K562 (cell line): ENCODE measurements at regions not wholly inside any gene's neighbourhood (a gene's known extent, or its start where the extent isn't known, plus 50 kb on each side); places are given as distances from the start of the nearest gene placed in this dataset.

Experiments
- ATAC-seq: fragments of 200-7000 bp; cut with Tn5 transposase; 3 replicates; pipeline ENCODE4 v1.9.1; 2020; ENCODE audit warnings: moderate library complexity
- BruUV-seq: library from RNA; stranded (reverse); fragments of 400-500 nt; replicated peaks from 2 replicates; lab custom pipeline; 2021; lab: Mats Ljungman, UMichigan
- CTCF ChIA-PET: fragments of 300-600 bp; formaldehyde crosslinking; extraction: SDS; loops from one replicate; lab custom pipeline; 2021; ENCODE audit warnings: low intra/inter-chr PET ratio; lab: Yijun Ruan, JAX
- POLR2A ChIA-PET: fragments of 300-600, 350-650 bp; sonication (Branson Sonifier 250); formaldehyde crosslinking; extraction: SDS; loops from one replicate; lab custom pipeline; 2021; ENCODE audit warnings: antibody characterized with exemption, inconsistent platforms; lab: Yijun Ruan, JAX
- DNase-seq, 4 experiments: peaks; one replicate each; pipeline versions ENCODE4 v3.0.0 to v3.0.0-alpha.2; 2011 to 2018; ENCODE audit warnings: low spot score in 3 of 4, mixed read lengths in 3 of 4; ENCODE audit errors: extremely low read depth in 1 of 4
- FAIRE-seq: peaks from 2 replicates; lab custom pipeline; 2011; peaks lifted over from hg19 to GRCh38; lab: Jason Lieb, UNC
- H2AFZ ChIP-seq: 2 replicates; pipeline ENCODE4 v1.6.0; 2011; ENCODE audit warnings: low read depth, low read length, control low read depth, inconsistent platforms
- H3K27ac ChIP-seq: fragments of 200-600 bp; 3 replicates; pipeline ENCODE4 v1.8.0; 2011; ENCODE audit warnings: low read depth, mild to moderate bottlenecking, control low read depth, inconsistent platforms, low read length, moderate library complexity, mixed read lengths; ENCODE audit errors: extremely low read depth
- H3K27me3 ChIP-seq, 2 experiments: fragments of 300-600 bp in 1 of 2; 2 replicates in 1 of 2; 3 replicates in 1 of 2; pipeline versions ENCODE4 v1.6.0 to v1.8.0; 2011; ENCODE audit warnings: inconsistent platforms in 2 of 2, low read length in 2 of 2, mild to moderate bottlenecking in 1 of 2, mixed read lengths in 1 of 2, moderate library complexity in 1 of 2; ENCODE audit not compliant: control insufficient read depth in 2 of 2, insufficient read depth in 2 of 2
- H3K36me3 ChIP-seq: fragments of 300-600 bp; 3 replicates; pipeline ENCODE4 v1.8.0; 2011; ENCODE audit warnings: mild to moderate bottlenecking, low read length, inconsistent platforms; ENCODE audit not compliant: control insufficient read depth, insufficient read depth
- H3K4me1 ChIP-seq, 2 experiments: fragments of 200-600 bp in 1 of 2; replicated peaks in 1 of 2; 2 replicates in 1 of 2; 3 replicates in 1 of 2; pipeline versions ENCODE4 v1.5.1 to v1.8.0; 2011; ENCODE audit warnings: inconsistent platforms in 2 of 2, low read length in 2 of 2, mild to moderate bottlenecking in 1 of 2, mixed read lengths in 1 of 2, moderate library complexity in 1 of 2; ENCODE audit not compliant: control insufficient read depth in 2 of 2, insufficient read depth in 2 of 2
- H3K4me2 ChIP-seq: 2 replicates; pipeline ENCODE4 v1.6.1; 2011; ENCODE audit warnings: low read length, control low read depth, inconsistent platforms, mixed read lengths; ENCODE audit not compliant: insufficient read depth
- H3K4me3 ChIP-seq: fragments of 200-600 bp; sonication (generic), shearing (Covaris generic); 2 replicates; pipeline ENCODE4 v1.5.1; 2016; ENCODE audit warnings: control low read depth, inconsistent platforms
- H3K79me2 ChIP-seq: fragments of 200-600 bp; 3 replicates; pipeline ENCODE4 v1.8.0; 2011; ENCODE audit warnings: low read length, inconsistent platforms; ENCODE audit not compliant: control insufficient read depth, insufficient read depth
- H3K9ac ChIP-seq, 2 experiments: 2 replicates each; pipeline versions ENCODE4 v1.6.0 to v1.6.1; 2011; ENCODE audit warnings: low read depth in 2 of 2, low read length in 2 of 2, control low read depth in 1 of 2, inconsistent platforms in 1 of 2, mild to moderate bottlenecking in 1 of 2, mixed read lengths in 1 of 2; ENCODE audit not compliant: insufficient read depth in 1 of 2
- H3K9me1 ChIP-seq: one replicate; pipeline ENCODE4 v1.6.0; 2011; ENCODE audit warnings: inconsistent platforms, mild to moderate bottlenecking, low read length, moderate library complexity; ENCODE audit not compliant: control insufficient read depth, insufficient read depth
- H3K9me3 ChIP-seq: replicated peaks from 2 replicates; pipeline ENCODE4 v1.5.1; 2011; ENCODE audit warnings: low read depth, low read length, inconsistent platforms; ENCODE audit not compliant: control insufficient read depth, insufficient read depth
- H4K20me1 ChIP-seq: replicated peaks from 2 replicates; pipeline ENCODE4 v1.6.1; 2011; ENCODE audit warnings: low read length, inconsistent platforms, mixed read lengths; ENCODE audit not compliant: control insufficient read depth, insufficient read depth
- C11orf30 ChIP-seq: fragments of 450-650 bp; IDR thresholded peaks from 2 replicates; pipeline ENCODE4 v1.6.1; 2016; ENCODE audit warnings: low read depth, mild to moderate bottlenecking
- MAFG ChIP-seq: fragments of 450-650 bp; conservative IDR thresholded peaks from 2 replicates; pipeline ENCODE4 v1.6.1; 2016; ENCODE audit warnings: missing genetic modification characterization, missing compliant biosample characterization
- MAFK ChIP-seq: IDR thresholded peaks from 2 replicates; pipeline ENCODE4 v1.6.1; 2011; ENCODE audit warnings: low read length, improper control_type of control experiment
- PBX2 ChIP-seq, 2 experiments: IDR thresholded peaks in 1 of 2; conservative IDR thresholded peaks in 1 of 2; 2 replicates each; pipeline ENCODE4 v1.6.1; 2016; ENCODE audit warnings: low read depth in 2 of 2, mild to moderate bottlenecking in 1 of 2, missing compliant biosample characterization in 1 of 2, missing genetic modification characterization in 1 of 2, moderate library complexity in 1 of 2
- SETDB1 ChIP-seq: IDR thresholded peaks from one replicate; pipeline ENCODE4 v1.6.1; 2012; ENCODE audit warnings: low read length, control low read depth, inconsistent platforms
- ZBED1 ChIP-seq: IDR thresholded peaks from 2 replicates; pipeline ENCODE4 v1.6.1; 2014
- ZNF143 ChIP-seq: sonication (generic); formaldehyde crosslinking; IDR thresholded peaks from 2 replicates; pipeline ENCODE4 v1.9.0; 2022; ENCODE audit warnings: mild to moderate bottlenecking, missing genetic modification reagents
- ZNF316 ChIP-seq: fragments of 450-650 bp; IDR thresholded peaks from 2 replicates; pipeline ENCODE4 v1.6.1; 2016
- ZNF408 ChIP-seq: fragments of 250-450 bp; sonication (Bioruptor Pico); IDR thresholded peaks from 2 replicates; pipeline ENCODE4 v1.4.0; 2020; ENCODE audit warnings: low read depth, mild to moderate bottlenecking, moderate library complexity
- ZNF696 ChIP-seq: fragments of 250-450 bp; sonication (Bioruptor Pico); conservative IDR thresholded peaks from 2 replicates; pipeline ENCODE4 v1.4.0; 2020; ENCODE audit warnings: mild to moderate bottlenecking, moderate library complexity
- ZNF766 ChIP-seq: fragments of 200-800 bp; sonication (Bioruptor generic); conservative IDR thresholded peaks from 2 replicates; pipeline ENCODE4 v1.6.1; 2016; ENCODE audit warnings: missing genetic modification characterization, missing compliant biosample characterization
- ZNF780A ChIP-seq: fragments of 250-450 bp; sonication (Bioruptor Pico); IDR thresholded peaks from 2 replicates; pipeline ENCODE4 v1.5.0; 2021; ENCODE audit warnings: mild to moderate bottlenecking
- WGBS: fragments of 100-300 bp; shearing (Covaris generic); methylation state at CpG from one replicate; pipeline ENCODE4 v1.1.6; 2016; ENCODE audit warnings: low coverage, mixed read lengths; ENCODE audit not compliant: insufficient coverage; ENCODE audit errors: missing lambda C conversion rate; 5-methylcytosine and 5-hydroxymethylcytosine counted together
- in situ Hi-C: fragments of 300-500 bp; cut with MboI; formaldehyde crosslinking; loops from 4 replicates; pipeline ENCODE4 v1.15.0; 2018; ENCODE audit warnings: inconsistent platforms, mixed read lengths
- intact Hi-C: fragments of 100-400 bp; cut with micrococcal nuclease; formaldehyde crosslinking; loops from 2 replicates; pipeline ENCODE4 v1.14.2; 2022
- TF ChIP-seq, protein P1 (sequence below), 2 experiments: fragments of 450-650 bp in 1 of 2; sonication (generic) in 1 of 2; formaldehyde crosslinking in 1 of 2; IDR thresholded peaks in 1 of 2; conservative IDR thresholded peaks in 1 of 2; 2 replicates each; pipeline versions ENCODE4 v1.6.1 to v1.8.1; 2016 to 2023; ENCODE audit warnings: mild to moderate bottlenecking in 2 of 2, moderate library complexity in 2 of 2, inconsistent platforms in 1 of 2, missing genetic modification reagents in 1 of 2
- TF ChIP-seq, protein P2 (sequence below): fragments of 450-650 bp; IDR thresholded peaks from 2 replicates; pipeline ENCODE4 v1.6.1; 2016; ENCODE audit warnings: low read depth, mild to moderate bottlenecking, moderate library complexity
- TF ChIP-seq, protein P3 (sequence below): sonication (generic); formaldehyde crosslinking; IDR thresholded peaks from 2 replicates; pipeline ENCODE4 v1.9.0; 2022; ENCODE audit warnings: mild to moderate bottlenecking, missing genetic modification reagents

GRCh38 chr5:116953251-116953930, 378.8 kb upstream of the SEMA6A start (continued):
- TF ChIP-seq, protein P1, sequence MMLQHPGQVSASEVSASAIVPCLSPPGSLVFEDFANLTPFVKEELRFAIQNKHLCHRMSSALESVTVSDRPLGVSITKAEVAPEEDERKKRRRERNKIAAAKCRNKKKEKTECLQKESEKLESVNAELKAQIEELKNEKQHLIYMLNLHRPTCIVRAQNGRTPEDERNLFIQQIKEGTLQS (IDR thresholded peaks at IDR 0.05), result no peak
- TF ChIP-seq, protein P1 (CRISPR knock-in tag; conservative IDR thresholded peaks at IDR 0.05), result no peak

DNA sequence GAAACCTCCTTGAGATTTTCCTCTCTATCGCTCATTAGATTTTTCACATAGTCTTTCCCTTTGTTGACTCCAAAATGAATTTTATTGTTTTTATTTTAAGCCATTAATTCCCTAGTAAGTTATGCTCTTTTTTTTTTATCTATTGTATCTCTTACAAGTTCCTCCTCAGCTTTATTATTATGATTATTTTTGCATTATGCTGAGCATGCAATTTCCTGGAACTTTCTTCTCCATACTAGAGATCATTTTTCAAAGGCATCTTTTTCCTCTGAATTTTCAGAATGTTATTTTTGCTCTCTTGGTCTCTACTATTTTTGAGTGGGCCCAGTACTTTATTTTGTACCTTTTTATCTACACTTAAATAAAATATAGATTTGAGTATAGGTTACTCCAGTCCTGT, 376.6 kb upstream of the SEMA6A start:
- Histone ChIP-seq H3K27me3 (no peaks in the 10 kb centered on the region), H4K20me1 (no peaks in the 10 kb centered on the region), H3K9me3 (no peaks in the 10 kb centered on the region), H3K9me1 (no peaks in the 10 kb centered on the region), H3K4me1 (no peaks in the 10 kb centered on the region), H3K36me3 (no peaks in the 10 kb centered on the region), H3K4me3 (no peak overlapping the region), H3K79me2 (no peaks in the 10 kb centered on the region), H3K9ac (no peak overlapping the region), H3K27ac (no peak overlapping the region), H2AFZ (no peak overlapping the region), H3K4me2 (no peak overlapping the region)
- no peak for DNase-seq
- no TSS peak for BruUV-seq
- ChIA-PET POLR2A (no interaction called here), CTCF (no interaction called here)
- no peak for FAIRE-seq
- intact Hi-C loops (no loop called here), in situ Hi-C loops (no loop called here)
- no peak for ATAC-seq
- WGBS, result 0% methylated on average over 1 of the region's 1 CpG
- no peak for TF ChIP-seq ZNF780A
- TF ChIP-seq ZNF408 (CRISPR knock-in tag), result no peak
- TF ChIP-seq, protein P1 (IDR thresholded peaks at IDR 0.05), result no peak
- TF ChIP-seq, protein P1 (CRISPR knock-in tag; conservative IDR thresholded peaks at IDR 0.05), result no peak
- no peak for TF ChIP-seq ZNF696
- no peak for TF ChIP-seq PBX2 (CRISPR knock-in tag; IDR thresholded peaks at IDR 0.05; ENCODE audit: low read depth)
- TF ChIP-seq PBX2 (tag; conservative IDR thresholded peaks at IDR 0.05; ENCODE audit: low read depth), result no peak
- TF ChIP-seq SETDB1, result no peak
- TF ChIP-seq MAFK, result peak; percentile 76
- no peak for TF ChIP-seq ZNF766 (CRISPR knock-in tag)
- TF ChIP-seq MAFG (tag), result peak; percentile 72
- TF ChIP-seq C11orf30, result peak; percentile 52; the same call in 1 of the 2 replicates
- TF ChIP-seq ZBED1, result no peak
- TF ChIP-seq, protein P2, sequence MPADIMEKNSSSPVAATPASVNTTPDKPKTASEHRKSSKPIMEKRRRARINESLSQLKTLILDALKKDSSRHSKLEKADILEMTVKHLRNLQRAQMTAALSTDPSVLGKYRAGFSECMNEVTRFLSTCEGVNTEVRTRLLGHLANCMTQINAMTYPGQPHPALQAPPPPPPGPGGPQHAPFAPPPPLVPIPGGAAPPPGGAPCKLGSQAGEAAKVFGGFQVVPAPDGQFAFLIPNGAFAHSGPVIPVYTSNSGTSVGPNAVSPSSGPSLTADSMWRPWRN, result no peak
- TF ChIP-seq, protein P3, sequence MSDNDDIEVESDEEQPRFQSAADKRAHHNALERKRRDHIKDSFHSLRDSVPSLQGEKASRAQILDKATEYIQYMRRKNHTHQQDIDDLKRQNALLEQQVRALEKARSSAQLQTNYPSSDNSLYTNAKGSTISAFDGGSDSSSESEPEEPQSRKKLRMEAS (CRISPR knock-in tag), result no peak
- peak; percentile 82 for TF ChIP-seq ZNF316
- TF ChIP-seq ZNF143 (CRISPR knock-in tag), result no peak
